HFFc6 (cell line): ENCODE measurements at regions not wholly inside any gene's neighbourhood (a gene's known extent, or its start where the extent isn't known, plus 50 kb on each side); places are given as distances from the start of the nearest gene placed in this dataset.
A peak's percentile ranks its signal among the peaks of the same experiment; 100 is the strongest.

Source experiments
- DNase-seq: peaks from one replicate; pipeline ENCODE4 v3.0.0-alpha.2; 2018
- H3K27ac Mint-ChIP-seq: 2 replicates; pipeline ENCODE4 v1.8.0; 2020; ENCODE audit warnings: mild to moderate bottlenecking, mixed read lengths
- H3K27me3 Mint-ChIP-seq: 2 replicates; pipeline ENCODE4 v1.8.0; 2021; ENCODE audit warnings: mild to moderate bottlenecking, moderate library complexity, mixed read lengths; ENCODE audit not compliant: insufficient read depth
- H3K36me3 Mint-ChIP-seq: 2 replicates; pipeline ENCODE4 v1.8.0; 2021; ENCODE audit warnings: low read depth, mixed read lengths
- H3K4me1 Mint-ChIP-seq: 2 replicates; pipeline ENCODE4 v1.8.0; 2020; ENCODE audit warnings: low read depth, mixed read lengths
- H3K4me3 Mint-ChIP-seq: 2 replicates; pipeline ENCODE4 v1.8.0; 2020; ENCODE audit warnings: mild to moderate bottlenecking, moderate library complexity, mixed read lengths
- H3K9me3 Mint-ChIP-seq: 2 replicates; pipeline ENCODE4 v1.8.0; 2020; ENCODE audit warnings: mild to moderate bottlenecking, mixed read lengths
- TF ChIP-seq, protein P1 (sequence below): fragments of 200-600 bp; sonication (generic); IDR thresholded peaks from 2 replicates; pipeline ENCODE4 v1.5.0; 2021; ENCODE audit warnings: antibody characterized with exemption, mild to moderate bottlenecking

GRCh38 chrX:13254870-13255269 is 65.0 kb downstream of the ATXN3L start:
- Mint-ChIP-seq H3K4me1 (peaks cover 34% of the 10 kb centered on the region), H3K9me3 (no peaks in the 10 kb centered on the region), H3K4me3 (no peak overlapping the region), H3K27ac (no peak overlapping the region), H3K36me3 (no peaks in the 10 kb centered on the region), H3K27me3 (peaks cover 2% of the 10 kb centered on the region)
- DNase-seq = no peak
- TF ChIP-seq, protein P1, sequence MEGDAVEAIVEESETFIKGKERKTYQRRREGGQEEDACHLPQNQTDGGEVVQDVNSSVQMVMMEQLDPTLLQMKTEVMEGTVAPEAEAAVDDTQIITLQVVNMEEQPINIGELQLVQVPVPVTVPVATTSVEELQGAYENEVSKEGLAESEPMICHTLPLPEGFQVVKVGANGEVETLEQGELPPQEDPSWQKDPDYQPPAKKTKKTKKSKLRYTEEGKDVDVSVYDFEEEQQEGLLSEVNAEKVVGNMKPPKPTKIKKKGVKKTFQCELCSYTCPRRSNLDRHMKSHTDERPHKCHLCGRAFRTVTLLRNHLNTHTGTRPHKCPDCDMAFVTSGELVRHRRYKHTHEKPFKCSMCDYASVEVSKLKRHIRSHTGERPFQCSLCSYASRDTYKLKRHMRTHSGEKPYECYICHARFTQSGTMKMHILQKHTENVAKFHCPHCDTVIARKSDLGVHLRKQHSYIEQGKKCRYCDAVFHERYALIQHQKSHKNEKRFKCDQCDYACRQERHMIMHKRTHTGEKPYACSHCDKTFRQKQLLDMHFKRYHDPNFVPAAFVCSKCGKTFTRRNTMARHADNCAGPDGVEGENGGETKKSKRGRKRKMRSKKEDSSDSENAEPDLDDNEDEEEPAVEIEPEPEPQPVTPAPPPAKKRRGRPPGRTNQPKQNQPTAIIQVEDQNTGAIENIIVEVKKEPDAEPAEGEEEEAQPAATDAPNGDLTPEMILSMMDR = no peak

DNA sequence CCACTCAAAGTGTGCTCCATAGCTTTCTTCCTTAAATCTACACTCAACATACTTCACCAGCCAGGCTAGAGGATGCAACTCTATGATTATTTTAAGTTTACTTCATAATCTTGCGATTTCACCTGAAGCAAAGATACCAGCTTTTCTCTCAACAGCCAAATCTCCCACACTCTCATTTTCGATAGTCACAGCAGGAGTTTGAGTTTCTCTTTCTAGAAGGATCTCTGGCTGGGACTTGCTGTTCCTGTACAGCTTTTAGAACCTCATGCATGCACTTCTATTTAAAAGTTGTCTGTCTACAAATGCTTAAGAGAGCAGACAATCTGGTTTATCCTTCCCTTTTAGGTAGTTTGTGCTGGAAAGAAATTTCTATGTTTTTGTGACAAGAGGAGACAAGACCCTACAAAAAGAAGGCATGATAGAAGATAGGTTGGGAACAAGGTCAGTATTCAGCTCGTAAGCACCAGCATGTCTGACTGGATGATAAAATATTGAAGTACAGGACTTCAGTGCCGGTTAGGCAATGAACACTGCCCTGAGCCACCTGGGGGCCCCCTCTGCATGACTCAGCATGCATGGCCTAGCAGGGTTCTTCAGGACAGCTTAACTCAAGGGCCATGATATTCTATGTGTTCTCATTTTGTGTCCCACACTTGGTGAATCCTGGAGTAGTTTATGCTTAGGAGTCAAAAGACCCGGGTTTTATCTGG is 65.6 kb downstream of the ATXN3L start:
- peak; percentile 2 for DNase-seq
- H3K4me1 Mint-ChIP-seq = peaks cover 40% of the 10 kb centered on the region
- no peaks in the 10 kb centered on the region for H3K36me3 Mint-ChIP-seq
- TF ChIP-seq, protein P1 = peak; percentile 8; the same call in 1 of the 2 replicates
- H3K4me3 Mint-ChIP-seq = no peak overlapping the region
- H3K9me3 Mint-ChIP-seq = no peaks in the 10 kb centered on the region
- H3K27me3 Mint-ChIP-seq = peaks cover 2% of the 10 kb centered on the region
- H3K27ac Mint-ChIP-seq = no peak overlapping the region

DNA sequence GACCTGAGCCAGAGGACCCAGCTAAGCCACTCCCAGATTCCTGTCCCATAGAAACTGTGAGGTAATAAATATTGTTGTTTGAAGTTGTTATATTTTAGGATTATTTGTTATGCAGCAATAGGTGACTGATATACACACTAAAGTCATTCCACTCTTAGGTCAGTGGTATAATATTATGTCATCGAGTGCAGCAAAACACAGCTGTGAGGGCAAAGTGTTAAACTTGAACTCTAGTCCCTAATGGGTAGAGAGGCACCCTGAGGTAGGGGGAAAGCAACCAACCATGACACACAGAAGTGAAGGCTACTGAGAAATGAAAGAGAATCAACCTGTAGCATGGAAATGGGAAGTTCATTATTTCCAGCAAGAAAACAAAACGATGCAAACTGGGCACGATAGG is 66.6 kb downstream of the ATXN3L start:
- no peaks in the 10 kb centered on the region for H3K9me3 Mint-ChIP-seq
- no peak for DNase-seq
- no peak overlapping the region for H3K27ac Mint-ChIP-seq
- TF ChIP-seq, protein P1 = no peak
- no peaks in the 10 kb centered on the region for H3K36me3 Mint-ChIP-seq
- H3K4me3 Mint-ChIP-seq = no peak overlapping the region
- peaks cover 47% of the 10 kb centered on the region for H3K4me1 Mint-ChIP-seq
- peaks cover 2% of the 10 kb centered on the region for H3K27me3 Mint-ChIP-seq

GRCh38 chrX:13252726-13253125 is 67.1 kb downstream of the ATXN3L start:
- DNase-seq = no peak
- peaks cover 47% of the 10 kb centered on the region for H3K4me1 Mint-ChIP-seq

DNA sequence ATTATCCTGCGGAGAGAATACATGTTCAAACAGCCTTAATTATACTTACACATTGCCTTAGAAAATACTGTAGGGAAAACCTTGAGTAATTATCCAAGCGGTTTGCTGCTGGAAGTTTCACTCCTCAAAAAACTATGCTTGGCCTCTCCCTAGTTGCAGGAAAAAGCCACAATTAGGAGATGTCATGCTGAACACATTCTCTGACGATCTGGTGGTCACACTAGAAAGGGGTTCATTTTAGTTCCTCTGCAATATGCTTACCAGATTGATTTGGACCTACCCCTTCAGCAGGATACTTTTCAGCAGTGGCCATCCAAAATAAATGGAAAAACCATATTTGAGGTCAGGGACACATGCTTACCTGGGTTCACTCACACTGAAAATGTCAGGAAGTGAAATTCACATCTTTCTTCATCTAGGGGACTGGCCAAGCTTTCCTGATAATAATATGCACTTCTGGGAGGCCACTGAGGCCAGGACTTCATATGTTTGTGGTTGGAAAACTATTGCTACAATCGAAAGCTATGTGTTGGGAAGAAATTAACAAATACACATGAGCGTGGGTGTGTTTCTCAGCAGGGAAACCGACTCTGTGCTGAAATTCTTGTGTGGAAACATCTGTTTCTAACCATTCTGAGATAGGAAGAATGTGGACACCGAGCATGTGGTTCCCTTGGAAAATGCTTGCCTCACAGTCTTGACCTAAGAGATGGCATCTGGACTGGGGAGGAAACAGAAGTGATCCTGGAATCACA is 68.8 kb downstream of the ATXN3L start:
- H3K27ac Mint-ChIP-seq = peak overlapping the region; percentile 80
- no peaks in the 10 kb centered on the region for H3K36me3 Mint-ChIP-seq
- DNase-seq = peak; percentile 49
- TF ChIP-seq, protein P1 = no peak
- H3K4me3 Mint-ChIP-seq = peak overlapping the region; percentile 34
- H3K27me3 Mint-ChIP-seq = peaks cover 2% of the 10 kb centered on the region
- no peaks in the 10 kb centered on the region for H3K9me3 Mint-ChIP-seq
- H3K4me1 Mint-ChIP-seq = peaks cover 47% of the 10 kb centered on the region

More at GRCh38 chrX:13252726-13253125, 67.1 kb downstream of the ATXN3L start:
- Mint-ChIP-seq H3K27ac (no peak overlapping the region), H3K36me3 (no peaks in the 10 kb centered on the region), H3K27me3 (peaks cover 2% of the 10 kb centered on the region), H3K4me3 (no peak overlapping the region), H3K9me3 (no peaks in the 10 kb centered on the region)
- TF ChIP-seq, protein P1 = no peak
